ENCODE measurements at regions not wholly inside any gene's neighbourhood (a gene's known extent, or its start where the extent isn't known, plus 50 kb on each side); places are given as distances from the start of the nearest gene placed in this dataset.

DNA sequence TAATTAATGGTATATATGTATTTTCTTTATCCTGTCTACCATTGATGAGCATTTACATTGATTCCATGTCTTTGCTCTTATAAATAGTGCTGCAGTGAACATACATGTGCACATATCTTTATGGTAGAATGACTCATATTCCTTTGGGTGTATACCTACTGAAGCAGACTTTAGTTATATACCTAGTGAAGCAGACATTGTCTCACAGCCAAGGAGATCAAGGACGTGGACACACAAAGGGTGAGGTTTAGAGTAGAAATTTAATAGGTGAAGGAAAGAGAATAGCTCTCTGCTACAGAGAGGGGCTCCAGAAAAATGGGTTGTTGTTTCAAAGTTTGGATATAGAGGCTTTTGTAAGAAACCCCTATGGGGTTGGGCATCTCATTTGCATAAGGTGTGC is 700.3 kb downstream of the CDH11 start:
- TF ChIP-seq POLR2AphosphoS5 (IDR thresholded peaks at IDR 0.05; ENCODE audit: low read depth) (no peak), CTCF (IDR thresholded peaks at IDR 0.05; ENCODE audit: insufficient read depth, low read length) (no peak)
- TF ChIP-seq, protein P1, sequence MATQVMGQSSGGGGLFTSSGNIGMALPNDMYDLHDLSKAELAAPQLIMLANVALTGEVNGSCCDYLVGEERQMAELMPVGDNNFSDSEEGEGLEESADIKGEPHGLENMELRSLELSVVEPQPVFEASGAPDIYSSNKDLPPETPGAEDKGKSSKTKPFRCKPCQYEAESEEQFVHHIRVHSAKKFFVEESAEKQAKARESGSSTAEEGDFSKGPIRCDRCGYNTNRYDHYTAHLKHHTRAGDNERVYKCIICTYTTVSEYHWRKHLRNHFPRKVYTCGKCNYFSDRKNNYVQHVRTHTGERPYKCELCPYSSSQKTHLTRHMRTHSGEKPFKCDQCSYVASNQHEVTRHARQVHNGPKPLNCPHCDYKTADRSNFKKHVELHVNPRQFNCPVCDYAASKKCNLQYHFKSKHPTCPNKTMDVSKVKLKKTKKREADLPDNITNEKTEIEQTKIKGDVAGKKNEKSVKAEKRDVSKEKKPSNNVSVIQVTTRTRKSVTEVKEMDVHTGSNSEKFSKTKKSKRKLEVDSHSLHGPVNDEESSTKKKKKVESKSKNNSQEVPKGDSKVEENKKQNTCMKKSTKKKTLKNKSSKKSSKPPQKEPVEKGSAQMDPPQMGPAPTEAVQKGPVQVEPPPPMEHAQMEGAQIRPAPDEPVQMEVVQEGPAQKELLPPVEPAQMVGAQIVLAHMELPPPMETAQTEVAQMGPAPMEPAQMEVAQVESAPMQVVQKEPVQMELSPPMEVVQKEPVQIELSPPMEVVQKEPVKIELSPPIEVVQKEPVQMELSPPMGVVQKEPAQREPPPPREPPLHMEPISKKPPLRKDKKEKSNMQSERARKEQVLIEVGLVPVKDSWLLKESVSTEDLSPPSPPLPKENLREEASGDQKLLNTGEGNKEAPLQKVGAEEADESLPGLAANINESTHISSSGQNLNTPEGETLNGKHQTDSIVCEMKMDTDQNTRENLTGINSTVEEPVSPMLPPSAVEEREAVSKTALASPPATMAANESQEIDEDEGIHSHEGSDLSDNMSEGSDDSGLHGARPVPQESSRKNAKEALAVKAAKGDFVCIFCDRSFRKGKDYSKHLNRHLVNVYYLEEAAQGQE (IDR thresholded peaks at IDR 0.05; ENCODE audit: insufficient replicate concordance, low read depth) = no peak

Measured in HL-60 (cell line).